IMR-90 (cell line): ENCODE measurements at regions not wholly inside any gene's neighbourhood (a gene's known extent, or its start where the extent isn't known, plus 50 kb on each side); places are given as distances from the start of the nearest gene placed in this dataset.

ENCODE experiments used
- ATAC-seq: fragments of 200-7000 bp; cut with Tn5 transposase; 2 replicates; pipeline ENCODE4 v1.9.1; 2020; ENCODE audit warnings: low read depth, mild to moderate bottlenecking, moderate library complexity
- BruUV-seq: library from RNA; stranded (reverse); fragments of 400-500 nt; replicated peaks from 2 replicates; lab custom pipeline; 2021; lab: Mats Ljungman, UMichigan
- CTCF ChIA-PET: fragments of 300-600 bp; formaldehyde crosslinking; extraction: SDS; loops from one replicate; lab custom pipeline; 2021; ENCODE audit warnings: antibody characterized with exemption; lab: Yijun Ruan, JAX
- POLR2A ChIA-PET: fragments of 300-600 bp; sonication (Branson Sonifier 250); formaldehyde crosslinking; loops from one replicate; lab custom pipeline; 2022; ENCODE audit warnings: antibody characterized with exemption; ENCODE audit not compliant: unreplicated experiment; lab: Charles Lee
- DNase-seq: peaks from one replicate; pipeline ENCODE4 v3.0.0; 2013
- H2AFZ ChIP-seq: replicated peaks from 2 replicates; pipeline ENCODE3; 2013; ENCODE audit warnings: low read length, mild to moderate bottlenecking; ENCODE audit not compliant: poor library complexity
- H2AK5ac ChIP-seq: 2 replicates; pipeline ENCODE4 v1.6.1; 2013; ENCODE audit warnings: low read depth, low read length, inconsistent platforms
- H2AK9ac ChIP-seq: replicated peaks from 2 replicates; pipeline ENCODE3; 2013; ENCODE audit warnings: mild to moderate bottlenecking, low read depth, low read length, moderate library complexity; ENCODE audit not compliant: poor library complexity
- H2BK120ac ChIP-seq: 2 replicates; pipeline ENCODE4 v1.6.1; 2013; ENCODE audit warnings: low read depth, low read length, inconsistent platforms
- H2BK15ac ChIP-seq: 3 replicates; pipeline ENCODE4 v1.6.1; 2013; ENCODE audit warnings: low read depth, low read length, inconsistent platforms
- H2BK20ac ChIP-seq: 2 replicates; pipeline ENCODE4 v1.6.1; 2013; ENCODE audit warnings: low read depth, mild to moderate bottlenecking, inconsistent platforms, low read length, moderate library complexity
- H2BK5ac ChIP-seq: 2 replicates; pipeline ENCODE4 v1.6.1; 2013; ENCODE audit warnings: mild to moderate bottlenecking, low read depth, low read length, inconsistent platforms; ENCODE audit not compliant: poor library complexity, severe bottlenecking
- H3K14ac ChIP-seq: replicated peaks from 2 replicates; pipeline ENCODE4 v1.6.1; 2013; ENCODE audit warnings: low read depth, low read length, inconsistent platforms
- H3K18ac ChIP-seq: 2 replicates; pipeline ENCODE4 v1.6.1; 2013; ENCODE audit warnings: low read depth, low read length, control low read depth
- H3K23ac ChIP-seq: 2 replicates; pipeline ENCODE4 v1.6.1; 2013; ENCODE audit warnings: low read depth, low read length, inconsistent platforms
- H3K27ac ChIP-seq: 2 replicates; pipeline ENCODE4 v1.5.1; 2013; ENCODE audit warnings: mild to moderate bottlenecking, control low read depth, low read length; ENCODE audit not compliant: insufficient read depth
- H3K27me3 ChIP-seq: 2 replicates; pipeline ENCODE4 v1.6.1; 2013; ENCODE audit warnings: low read length; ENCODE audit not compliant: control insufficient read depth, insufficient read depth
- H3K36me3 ChIP-seq: 2 replicates; pipeline ENCODE4 v1.6.1; 2013; ENCODE audit warnings: low read length, mixed read lengths; ENCODE audit not compliant: control insufficient read depth, insufficient read depth
- H3K4ac ChIP-seq: 2 replicates; pipeline ENCODE4 v1.6.1; 2013; ENCODE audit warnings: low read depth, low read length, inconsistent platforms
- H3K4me1 ChIP-seq: 2 replicates; pipeline ENCODE4 v1.6.1; 2013; ENCODE audit warnings: low read length, mixed read lengths; ENCODE audit not compliant: control insufficient read depth, insufficient read depth
- H3K4me2 ChIP-seq: 2 replicates; pipeline ENCODE4 v1.6.1; 2013; ENCODE audit warnings: low read depth, mild to moderate bottlenecking, control low read depth, low read length, moderate library complexity
- H3K4me3 ChIP-seq: 2 replicates; pipeline ENCODE4 v1.5.1; 2013; ENCODE audit warnings: low read depth, mild to moderate bottlenecking, control low read depth, low read length, moderate library complexity; ENCODE audit not compliant: insufficient read depth
- H3K56ac ChIP-seq: 2 replicates; pipeline ENCODE4 v1.6.1; 2013; ENCODE audit warnings: low read length, inconsistent platforms; ENCODE audit not compliant: insufficient read depth; ENCODE audit errors: extremely low read depth
- H3K79me1 ChIP-seq, 2 experiments: 2 replicates each; pipeline ENCODE4 v1.6.1; 2013; ENCODE audit warnings: low read length in 2 of 2, inconsistent platforms in 1 of 2, low read depth in 1 of 2
- H3K9ac ChIP-seq: 2 replicates; pipeline ENCODE4 v1.6.1; 2013; ENCODE audit warnings: low read depth, low read length, control low read depth
- H3K9me1 ChIP-seq: 2 replicates; pipeline ENCODE4 v1.6.1; 2013; ENCODE audit warnings: low read length, inconsistent platforms; ENCODE audit not compliant: insufficient read depth
- H3K9me3 ChIP-seq: 2 replicates; pipeline ENCODE4 v1.6.1; 2013; ENCODE audit warnings: low read length; ENCODE audit not compliant: control insufficient read depth, insufficient read depth
- H4K20me1 ChIP-seq: 2 replicates; pipeline ENCODE4 v1.6.1; 2013; ENCODE audit warnings: low read length, inconsistent platforms; ENCODE audit not compliant: insufficient read depth
- H4K5ac ChIP-seq: 2 replicates; pipeline ENCODE4 v1.6.1; 2013; ENCODE audit warnings: mild to moderate bottlenecking, low read depth, low read length, control low read depth
- H4K8ac ChIP-seq, 2 experiments: 2 replicates each; pipeline ENCODE4 v1.6.1; 2013; ENCODE audit warnings: low read depth in 2 of 2, low read length in 2 of 2, control low read depth in 1 of 2, inconsistent platforms in 1 of 2
- H4K91ac ChIP-seq: 2 replicates; pipeline ENCODE4 v1.6.1; 2013; ENCODE audit warnings: low read depth, low read length, inconsistent platforms; ENCODE audit not compliant: insufficient read depth
- BHLHE40 ChIP-seq: fragments of 150-350 bp; IDR thresholded peaks from 2 replicates; pipeline ENCODE4 v1.6.1; 2016; ENCODE audit warnings: mild to moderate bottlenecking, low read depth, low read length
- CEBPB ChIP-seq: IDR thresholded peaks from 2 replicates; pipeline ENCODE4 v1.6.1; 2012; ENCODE audit warnings: low read depth, low read length, improper control_type of control experiment
- CHD1 ChIP-seq: IDR thresholded peaks from 2 replicates; pipeline ENCODE4 v1.6.1; 2012; ENCODE audit warnings: low read depth, low read length, improper control_type of control experiment
- FOS ChIP-seq: fragments of 150-350 bp; IDR thresholded peaks from 2 replicates; pipeline ENCODE4 v1.6.1; 2016; ENCODE audit warnings: low read depth, low read length
- MAFK ChIP-seq: IDR thresholded peaks from 2 replicates; pipeline ENCODE4 v1.6.1; 2012; ENCODE audit warnings: low read depth, low read length, improper control_type of control experiment
- MAZ ChIP-seq: IDR thresholded peaks from 2 replicates; pipeline ENCODE4 v1.6.1; 2012; ENCODE audit warnings: low read depth, mild to moderate bottlenecking, low read length, improper control_type of control experiment, moderate library complexity, borderline replicate concordance
- MXI1 ChIP-seq: IDR thresholded peaks from 2 replicates; pipeline ENCODE4 v1.6.1; 2012; ENCODE audit warnings: low read depth, mild to moderate bottlenecking, low read length, moderate library complexity, borderline replicate concordance
- NFE2L2 ChIP-seq: fragments of 150-350 bp; IDR thresholded peaks from 2 replicates; pipeline ENCODE4 v1.6.1; 2016; ENCODE audit warnings: low read depth, mild to moderate bottlenecking, low read length
- POLR2A ChIP-seq: IDR thresholded peaks from 2 replicates; pipeline ENCODE4 v1.6.1; 2012; ENCODE audit warnings: mild to moderate bottlenecking, low read depth, low read length
- RAD21 ChIP-seq: IDR thresholded peaks from 2 replicates; pipeline ENCODE4 v1.6.1; 2012; ENCODE audit warnings: low read length, improper control_type of control experiment
- RCOR1 ChIP-seq: IDR thresholded peaks from 2 replicates; pipeline ENCODE4 v1.6.1; 2012; ENCODE audit warnings: mild to moderate bottlenecking, low read length, improper control_type of control experiment; ENCODE audit not compliant: insufficient replicate concordance
- RFX5 ChIP-seq: IDR thresholded peaks from 2 replicates; pipeline ENCODE4 v1.8.0; 2012; ENCODE audit warnings: low read depth, mild to moderate bottlenecking, low read length, moderate library complexity
- SMC3 ChIP-seq: fragments of 150-350 bp; IDR thresholded peaks from 2 replicates; pipeline ENCODE4 v1.6.1; 2016; ENCODE audit warnings: low read depth, mild to moderate bottlenecking, antibody characterized with exemption, low read length, moderate library complexity
- WGBS, 2 experiments: methylation state at CpG; one replicate each; pipeline versions ENCODE4 v1.1.5 to v1.1.7; 2013; ENCODE audit warnings: missing lambda C conversion rate in 2 of 2; ENCODE audit not compliant: insufficient read length in 1 of 2; ENCODE audit errors: extremely low coverage in 2 of 2; 5-methylcytosine and 5-hydroxymethylcytosine counted together
- dilution Hi-C: fragments of 300-500 bp; cut with HindIII; formaldehyde crosslinking; loops from one replicate; pipeline ENCODE4 v1.14.3; 2018; ENCODE audit warnings: low sequenced_read_pairs; ENCODE audit not compliant: unreplicated experiment
- in situ Hi-C: fragments of 300-500 bp; cut with MboI; formaldehyde crosslinking; loops from 3 replicates; pipeline ENCODE4 v1.14.3; 2019; ENCODE audit warnings: low sequenced_read_pairs, inconsistent platforms, mixed read lengths
- intact Hi-C: fragments of 100-400 bp; cut with micrococcal nuclease; formaldehyde crosslinking; loops from 2 replicates; pipeline ENCODE4 v1.10.0; 2022
- TF ChIP-seq, protein P1 (sequence below): conservative IDR thresholded peaks from 2 replicates; pipeline ENCODE4 v1.5.1; 2012; ENCODE audit warnings: mild to moderate bottlenecking, low read depth, low read length, improper control_type of control experiment
- TF ChIP-seq, protein P2 (sequence below): fragments of 150-350 bp; IDR thresholded peaks from 2 replicates; pipeline ENCODE4 v1.6.1; 2017; ENCODE audit warnings: mild to moderate bottlenecking, antibody characterized with exemption, low read length, low read depth
- TF ChIP-seq, protein P3 (sequence below): fragments of 150-350 bp; IDR thresholded peaks from 2 replicates; pipeline ENCODE4 v1.6.1; 2016; ENCODE audit warnings: low read depth, mild to moderate bottlenecking, low read length, moderate library complexity, borderline replicate concordance

DNA sequence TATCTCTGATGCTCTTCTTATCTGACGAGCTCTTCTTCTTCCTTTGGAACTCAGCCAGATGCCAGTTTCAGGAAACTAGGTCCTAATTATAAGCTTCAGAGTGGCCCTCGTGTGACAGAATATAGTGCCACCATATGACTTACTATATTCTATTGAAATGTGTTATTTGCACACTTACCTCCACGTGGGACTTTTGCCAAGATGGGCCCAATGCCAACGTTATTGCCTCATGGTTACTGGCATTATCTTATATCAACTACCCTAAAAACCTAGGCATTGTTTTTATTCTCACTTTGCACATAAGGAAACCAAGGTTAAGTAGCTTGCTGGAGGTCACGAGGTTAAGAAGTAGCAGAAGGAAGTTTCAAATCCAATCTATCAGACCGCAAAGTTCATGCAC is 71.3 kb upstream of the SLCO3A1 start:
- H2AK5ac ChIP-seq = no peak overlapping the region
- intact Hi-C loops = no loop called here
- POLR2A ChIA-PET = no interaction called here

More for the DNA sequence above, 71.3 kb upstream of the SLCO3A1 start:
- no peaks in the 10 kb centered on the region for H3K79me1 ChIP-seq
- H3K9ac ChIP-seq = no peak overlapping the region
- in situ Hi-C loops = no loop called here
- H3K9me3 ChIP-seq = 0 out of 2 replicates have a peak, but pooled peaks cover 2% of the 10 kb centered on the region
- no peak overlapping the region for H3K27ac ChIP-seq
- no peak overlapping the region for H3K4me2 ChIP-seq
- DNase-seq (no peak), ATAC-seq (no peak)
- no peak overlapping the region for H3K56ac ChIP-seq
- no peaks in the 10 kb centered on the region for H3K9me1 ChIP-seq
- H2BK120ac ChIP-seq = no peak overlapping the region
- CTCF ChIA-PET = interaction anchor here (0.8 kb wide), 1 partner anchor 300 kb away, joined by 3 read pairs; no protein-coding TSS in a partner anchor
- no peak overlapping the region for H2BK5ac ChIP-seq
- no peak overlapping the region for H2BK20ac ChIP-seq
- H3K18ac ChIP-seq = no peak overlapping the region
- no peaks in the 10 kb centered on the region for H3K27me3 ChIP-seq
- no peak overlapping the region for H2AK9ac ChIP-seq
- H3K4me1 ChIP-seq = no peaks in the 10 kb centered on the region
- H4K5ac ChIP-seq = no peak overlapping the region
- H3K4me3 ChIP-seq = no peak overlapping the region
- TF ChIP-seq MAFK (no peak), RFX5 (no peak), BHLHE40 (no peak), RAD21 (no peak), CHD1 (no peak), CEBPB (no peak), MAZ (no peak), MXI1 (no peak), RCOR1 (no peak), NFE2L2 (no peak), SMC3 (no peak), FOS (no peak), POLR2A (no peak)
- TF ChIP-seq, protein P1, sequence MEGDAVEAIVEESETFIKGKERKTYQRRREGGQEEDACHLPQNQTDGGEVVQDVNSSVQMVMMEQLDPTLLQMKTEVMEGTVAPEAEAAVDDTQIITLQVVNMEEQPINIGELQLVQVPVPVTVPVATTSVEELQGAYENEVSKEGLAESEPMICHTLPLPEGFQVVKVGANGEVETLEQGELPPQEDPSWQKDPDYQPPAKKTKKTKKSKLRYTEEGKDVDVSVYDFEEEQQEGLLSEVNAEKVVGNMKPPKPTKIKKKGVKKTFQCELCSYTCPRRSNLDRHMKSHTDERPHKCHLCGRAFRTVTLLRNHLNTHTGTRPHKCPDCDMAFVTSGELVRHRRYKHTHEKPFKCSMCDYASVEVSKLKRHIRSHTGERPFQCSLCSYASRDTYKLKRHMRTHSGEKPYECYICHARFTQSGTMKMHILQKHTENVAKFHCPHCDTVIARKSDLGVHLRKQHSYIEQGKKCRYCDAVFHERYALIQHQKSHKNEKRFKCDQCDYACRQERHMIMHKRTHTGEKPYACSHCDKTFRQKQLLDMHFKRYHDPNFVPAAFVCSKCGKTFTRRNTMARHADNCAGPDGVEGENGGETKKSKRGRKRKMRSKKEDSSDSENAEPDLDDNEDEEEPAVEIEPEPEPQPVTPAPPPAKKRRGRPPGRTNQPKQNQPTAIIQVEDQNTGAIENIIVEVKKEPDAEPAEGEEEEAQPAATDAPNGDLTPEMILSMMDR = no peak
- TF ChIP-seq, protein P2, sequence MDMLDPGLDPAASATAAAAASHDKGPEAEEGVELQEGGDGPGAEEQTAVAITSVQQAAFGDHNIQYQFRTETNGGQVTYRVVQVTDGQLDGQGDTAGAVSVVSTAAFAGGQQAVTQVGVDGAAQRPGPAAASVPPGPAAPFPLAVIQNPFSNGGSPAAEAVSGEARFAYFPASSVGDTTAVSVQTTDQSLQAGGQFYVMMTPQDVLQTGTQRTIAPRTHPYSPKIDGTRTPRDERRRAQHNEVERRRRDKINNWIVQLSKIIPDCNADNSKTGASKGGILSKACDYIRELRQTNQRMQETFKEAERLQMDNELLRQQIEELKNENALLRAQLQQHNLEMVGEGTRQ = no peak
- TF ChIP-seq, protein P3, sequence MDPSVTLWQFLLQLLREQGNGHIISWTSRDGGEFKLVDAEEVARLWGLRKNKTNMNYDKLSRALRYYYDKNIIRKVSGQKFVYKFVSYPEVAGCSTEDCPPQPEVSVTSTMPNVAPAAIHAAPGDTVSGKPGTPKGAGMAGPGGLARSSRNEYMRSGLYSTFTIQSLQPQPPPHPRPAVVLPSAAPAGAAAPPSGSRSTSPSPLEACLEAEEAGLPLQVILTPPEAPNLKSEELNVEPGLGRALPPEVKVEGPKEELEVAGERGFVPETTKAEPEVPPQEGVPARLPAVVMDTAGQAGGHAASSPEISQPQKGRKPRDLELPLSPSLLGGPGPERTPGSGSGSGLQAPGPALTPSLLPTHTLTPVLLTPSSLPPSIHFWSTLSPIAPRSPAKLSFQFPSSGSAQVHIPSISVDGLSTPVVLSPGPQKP = no peak
- dilution Hi-C loops = no loop called here
- H4K91ac ChIP-seq = no peak overlapping the region
- no CpG with 5 or more reads among the region's 6 CpGs for WGBS, 2 experiments
- no peaks in the 10 kb centered on the region for H4K20me1 ChIP-seq
- no peak overlapping the region for H4K8ac ChIP-seq
- no TSS peak for BruUV-seq
- no peak overlapping the region for H3K4ac ChIP-seq
- no peak overlapping the region for H3K23ac ChIP-seq
- no peak overlapping the region for H3K14ac ChIP-seq
- no peak overlapping the region for H2BK15ac ChIP-seq
- H2AFZ ChIP-seq = no peak overlapping the region
- no peaks in the 10 kb centered on the region for H3K36me3 ChIP-seq
